ENCODE measurements at regions not wholly inside any gene's neighbourhood (a gene's known extent, or its start where the extent isn't known, plus 50 kb on each side); places are given as distances from the start of the nearest gene placed in this dataset.
"Not testable (repeated sequence)": the region's sequence is repeated elsewhere in the genome, so short reads cannot be mapped to it uniquely, and the experiment has no call there.

- DNase-seq (ENCODE audit: low read depth): no peak
Measured at GRCh38 chr9:15372455-15372854, 50.2 kb upstream of the SNAPC3 start.

GRCh38 chr9:15371448-15371845 is 51.2 kb upstream of the SNAPC3 start:
- no peak for DNase-seq (ENCODE audit: low read depth)

GRCh38 chr9:15370466-15371447 is 51.9 kb upstream of the SNAPC3 start:
- no peak for DNase-seq (ENCODE audit: low read depth)

- no peak for DNase-seq (ENCODE audit: low read depth)
Measured at GRCh38 chr9:15369871-15370270, 52.8 kb upstream of the SNAPC3 start.

GRCh38 chr9:15369238-15369637 is 53.4 kb upstream of the SNAPC3 start:
- DNase-seq (ENCODE audit: low read depth): no peak

- not testable (repeated sequence) for DNase-seq (ENCODE audit: low read depth)
Measured at GRCh38 chr9:15364975-15365553, 57.6 kb upstream of the SNAPC3 start.

GRCh38 chr9:15361737-15362136 is 54.7 kb upstream of the TTC39B start:
- DNase-seq (ENCODE audit: low read depth): no peak

GRCh38 chr9:15357050-15357653 is 50.1 kb upstream of the TTC39B start:
- DNase-seq (ENCODE audit: low read depth): peak; percentile 0

Measured in CMK (cell line).